ENCODE measurements at regions not wholly inside any gene's neighbourhood (a gene's known extent, or its start where the extent isn't known, plus 50 kb on each side); places are given as distances from the start of the nearest gene placed in this dataset.

DNA sequence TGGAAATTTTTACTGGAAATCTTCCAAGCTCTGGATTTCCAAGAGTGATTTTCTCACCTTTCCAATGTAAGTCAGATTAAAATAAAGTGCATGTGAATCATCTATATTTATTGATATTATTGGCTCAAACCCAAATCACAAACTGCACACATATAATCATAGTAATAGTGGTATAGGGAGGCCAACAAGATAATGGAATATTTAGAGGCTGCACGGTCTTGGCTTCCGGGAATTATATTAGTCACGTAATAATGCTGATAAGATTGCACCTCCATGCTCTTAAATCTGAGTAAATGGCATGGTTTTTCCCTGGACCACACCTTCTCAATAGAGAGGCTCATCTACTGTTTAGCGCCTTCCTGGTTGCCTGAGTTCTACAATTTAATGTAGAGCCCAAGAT is 567.1 kb upstream of the NR2F2 start:
- Histone ChIP-seq H4K8ac (ENCODE audit: extremely low read depth, insufficient read depth, low read length) (no peak overlapping the region), H3K27ac (ENCODE audit: low read depth, low read length) (no peak overlapping the region), H3K4me3 (ENCODE audit: extremely low read depth in 1 of 4, insufficient read depth in 2 of 4, low read depth in 3 of 4, low read length in 4 of 4) (no peak overlapping the region), H2AFZ (ENCODE audit: low read length) (no peak overlapping the region), H4K91ac (replicated peaks; ENCODE audit: insufficient read length, low read length) (no peak overlapping the region), H3K23me2 (ENCODE audit: low read depth, low read length) (no peaks in the 10 kb centered on the region), H2BK120ac (replicated peaks; ENCODE audit: low read depth, low read length) (no peak overlapping the region), H3K14ac (ENCODE audit: insufficient read length) (no peak overlapping the region), H3K27me3 (replicated peaks in 1 of 4; ENCODE audit: control insufficient read depth in 3 of 4, extremely low read depth in 1 of 4, insufficient read depth in 3 of 4, low read length in 3 of 4) (peaks cover 0 to 1% (median 0%) of the 10 kb centered on the region in 4 experiments; a peak in 1 of 7 replicates), H3K9ac (replicated peaks in 1 of 4; ENCODE audit: extremely low read depth in 1 of 4, low read depth in 3 of 4, low read length in 3 of 4) (no peak overlapping the region), H3K4ac (replicated peaks; ENCODE audit: insufficient read length, low read depth, low read length) (no peak overlapping the region), H3K18ac (ENCODE audit: extremely low read depth, low read length) (no peak overlapping the region), H2BK12ac (ENCODE audit: low read depth, low read length) (no peak overlapping the region), H4K5ac (ENCODE audit: insufficient read length, low read depth, low read length) (no peak overlapping the region), H3K4me1 (replicated peaks in 1 of 4; ENCODE audit: control insufficient read depth in 3 of 4, insufficient read depth in 4 of 4, low read length in 3 of 4) (peaks cover 0 to 4% (median 0%) of the 10 kb centered on the region in 4 experiments; a peak in 1 of 7 replicates), H2BK20ac (ENCODE audit: low read length) (no peak overlapping the region), H3K23ac (ENCODE audit: insufficient read length) (no peak overlapping the region), H2AK5ac (ENCODE audit: low read depth, low read length) (no peak overlapping the region), H3K9me3 (ENCODE audit: insufficient read depth in 2 of 2, low read depth in 1 of 2, low read length in 1 of 2) (no peaks in the 10 kb centered on the region), H2BK15ac (ENCODE audit: low read length) (no peak overlapping the region), H3K56ac (replicated peaks; ENCODE audit: insufficient read length, low read depth, low read length) (no peak overlapping the region), H2BK5ac (ENCODE audit: low read depth, low read length) (no peak overlapping the region), H3K79me2 (ENCODE audit: control insufficient read depth in 1 of 2, insufficient read depth in 2 of 2, low read length in 2 of 2) (no peaks in the 10 kb centered on the region), H3K36me3 (ENCODE audit: control insufficient read depth in 2 of 4, insufficient read depth in 4 of 4, low read length in 3 of 4) (no peaks in the 10 kb centered on the region), H3K4me2 (ENCODE audit: insufficient read depth in 1 of 2, low read depth in 2 of 2, low read length in 2 of 2) (no peak overlapping the region), H4K20me1 (replicated peaks in 1 of 2; ENCODE audit: control insufficient read depth in 1 of 2, insufficient read depth in 2 of 2, low read length in 2 of 2) (no peaks in the 10 kb centered on the region), H3K79me1 (ENCODE audit: low read depth, low read length) (no peaks in the 10 kb centered on the region)
- no peak for FAIRE-seq
- DNase-seq (ENCODE audit: low read depth in 1 of 2, low spot score in 2 of 2), result no peak
- 93% methylated on average over 4 of the region's 4 CpGs; no CpG with 5 or more reads in 1 of the 2 experiments for WGBS, 2 experiments (ENCODE audit: extremely low coverage in 1 of 2, insufficient coverage in 1 of 2, insufficient read length in 1 of 2, insufficient replicate concordance in 2 of 2, low coverage in 1 of 2, low lambda C conversion rate in 2 of 2, missing lambda C conversion rate in 1 of 2)
- CTCF ChIA-PET (ENCODE audit: partially characterized antibody), result interaction anchor here (0.7 to 1.8 kb wide), 6 partner anchors 41 to 1482 kb away, joined by 3 to 4 read pairs (median 3); no protein-coding TSS in a partner anchor
- POLR2A ChIA-PET (ENCODE audit: partially characterized antibody), result no interaction called here
- TF ChIP-seq KDM4A (IDR thresholded peaks at IDR 0.05; ENCODE audit: low read depth, low read length, severe bottlenecking) (no peak), EZH2 (IDR thresholded peaks at IDR 0.05; ENCODE audit: low read depth, low read length, severe bottlenecking) (no peak), FOSL1 (IDR thresholded peaks at IDR 0.05; ENCODE audit: insufficient read depth, low read depth, low read length) (no peak), SP2 (IDR thresholded peaks at IDR 0.05; ENCODE audit: low read length) (no peak), TAF1 (IDR thresholded peaks at IDR 0.05; ENCODE audit: low read depth, low read length) (no peak), TEAD4 (IDR thresholded peaks at IDR 0.05; ENCODE audit: low read depth, low read length) (no peak), CBX5 (IDR thresholded peaks at IDR 0.05; ENCODE audit: low read depth, low read length) (no peak)
- TF ChIP-seq, protein P1, sequence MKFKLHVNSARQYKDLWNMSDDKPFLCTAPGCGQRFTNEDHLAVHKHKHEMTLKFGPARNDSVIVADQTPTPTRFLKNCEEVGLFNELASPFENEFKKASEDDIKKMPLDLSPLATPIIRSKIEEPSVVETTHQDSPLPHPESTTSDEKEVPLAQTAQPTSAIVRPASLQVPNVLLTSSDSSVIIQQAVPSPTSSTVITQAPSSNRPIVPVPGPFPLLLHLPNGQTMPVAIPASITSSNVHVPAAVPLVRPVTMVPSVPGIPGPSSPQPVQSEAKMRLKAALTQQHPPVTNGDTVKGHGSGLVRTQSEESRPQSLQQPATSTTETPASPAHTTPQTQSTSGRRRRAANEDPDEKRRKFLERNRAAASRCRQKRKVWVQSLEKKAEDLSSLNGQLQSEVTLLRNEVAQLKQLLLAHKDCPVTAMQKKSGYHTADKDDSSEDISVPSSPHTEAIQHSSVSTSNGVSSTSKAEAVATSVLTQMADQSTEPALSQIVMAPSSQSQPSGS (IDR thresholded peaks at IDR 0.05; ENCODE audit: low read length), result no peak

Data from H1 (cell line).